ENCODE measurements at regions not wholly inside any gene's neighbourhood (a gene's known extent, or its start where the extent isn't known, plus 50 kb on each side); places are given as distances from the start of the nearest gene placed in this dataset.

GRCh38 chr18:38941711-38942561 is 1376.3 kb upstream of the CELF4 start:
- TF ChIP-seq POLR2A (IDR thresholded peaks at IDR 0.05): no peak
- TF ChIP-seq CTCF (IDR thresholded peaks at IDR 0.05): no peak

Measured in testis (tissue), 2 donors.